ENCODE measurements at regions not wholly inside any gene's neighbourhood (a gene's known extent, or its start where the extent isn't known, plus 50 kb on each side); places are given as distances from the start of the nearest gene placed in this dataset.

- Histone ChIP-seq H3K79me2 (ENCODE audit: insufficient read depth, low read length) (no peaks in the 10 kb centered on the region), H3K9ac (ENCODE audit: low read length) (no peak overlapping the region)
Measured at GRCh38 chr5:165260426-165260825, 1755.0 kb downstream of the MAT2B start.

DNA sequence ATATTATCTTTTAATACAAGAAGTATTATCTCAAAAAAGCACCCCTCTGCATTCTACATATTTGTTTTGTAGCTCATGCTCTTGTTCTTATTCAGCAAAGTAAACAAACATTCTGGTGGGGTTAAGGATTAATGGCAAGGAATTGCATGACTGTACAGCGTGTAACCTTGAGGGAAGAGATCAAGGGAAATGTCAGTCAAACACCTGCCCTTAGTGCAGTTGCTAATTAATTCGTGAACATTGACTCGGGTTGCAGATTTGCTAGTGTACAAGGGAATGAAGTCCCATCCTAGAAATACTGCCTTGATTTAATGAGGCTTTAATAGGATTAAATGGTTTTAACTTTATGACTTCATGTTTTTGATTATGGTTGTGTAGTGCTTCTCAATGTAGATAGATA, 1758.1 kb downstream of the MAT2B start:
- Histone ChIP-seq H2AFZ (ENCODE audit: low read length) (no peak overlapping the region), H3K9me2 (ENCODE audit: low read depth, low read length) (no peaks in the 10 kb centered on the region), H3K4me1 (ENCODE audit: insufficient read depth, low read length, severe bottlenecking) (no peaks in the 10 kb centered on the region), H3K79me2 (ENCODE audit: insufficient read depth, low read length) (no peaks in the 10 kb centered on the region), H3K9me3 (ENCODE audit: low read length) (no peaks in the 10 kb centered on the region), H3K36me3 (ENCODE audit: insufficient read depth, low read length) (no peaks in the 10 kb centered on the region), H4K20me1 (ENCODE audit: insufficient read depth, low read length) (no peaks in the 10 kb centered on the region), H3K9ac (ENCODE audit: low read length) (no peak overlapping the region), H3K4me2 (ENCODE audit: low read length) (no peak overlapping the region), H3K27ac (ENCODE audit: low read depth, low read length, poor library complexity, severe bottlenecking) (no peak overlapping the region), H3F3A (ENCODE audit: insufficient read depth, low read length) (no peaks in the 10 kb centered on the region), H3K27me3 (ENCODE audit: insufficient read depth, low read length) (no peaks in the 10 kb centered on the region), H3K4me3 (ENCODE audit: low read depth, low read length, poor library complexity, severe bottlenecking) (no peak overlapping the region)
- no peak for TF ChIP-seq CTCF (IDR thresholded peaks at IDR 0.05; ENCODE audit: low read length)
- TF ChIP-seq EZH2 (IDR thresholded peaks at IDR 0.05; ENCODE audit: borderline replicate concordance, low read length) = no peak

More at GRCh38 chr5:165260426-165260825, 1755.0 kb downstream of the MAT2B start:
- H3K9me2 ChIP-seq (ENCODE audit: low read depth, low read length) = no peaks in the 10 kb centered on the region
- H3K4me3 ChIP-seq (ENCODE audit: low read depth, low read length, poor library complexity, severe bottlenecking) = no peak overlapping the region
- no peak overlapping the region for H2AFZ ChIP-seq (ENCODE audit: low read length)
- no peaks in the 10 kb centered on the region for H3F3A ChIP-seq (ENCODE audit: insufficient read depth, low read length)
- no peak overlapping the region for H3K4me2 ChIP-seq (ENCODE audit: low read length)
- H4K20me1 ChIP-seq (ENCODE audit: insufficient read depth, low read length) = no peaks in the 10 kb centered on the region
- H3K27ac ChIP-seq (ENCODE audit: low read depth, low read length, poor library complexity, severe bottlenecking) = no peak overlapping the region
- H3K4me1 ChIP-seq (ENCODE audit: insufficient read depth, low read length, severe bottlenecking) = no peaks in the 10 kb centered on the region
- no peaks in the 10 kb centered on the region for H3K9me3 ChIP-seq (ENCODE audit: low read length)
- TF ChIP-seq CTCF (IDR thresholded peaks at IDR 0.05; ENCODE audit: low read length) (no peak), EZH2 (IDR thresholded peaks at IDR 0.05; ENCODE audit: borderline replicate concordance, low read length) (no peak)
- H3K36me3 ChIP-seq (ENCODE audit: insufficient read depth, low read length) = no peaks in the 10 kb centered on the region
- H3K27me3 ChIP-seq (ENCODE audit: insufficient read depth, low read length) = no peaks in the 10 kb centered on the region

GRCh38 chr5:165266939-165267338, 1761.5 kb downstream of the MAT2B start:
- H3K9me3 ChIP-seq (ENCODE audit: low read length) = no peaks in the 10 kb centered on the region
- H2AFZ ChIP-seq (ENCODE audit: low read length) = no peak overlapping the region
- H3K36me3 ChIP-seq (ENCODE audit: insufficient read depth, low read length) = no peaks in the 10 kb centered on the region
- H3K4me2 ChIP-seq (ENCODE audit: low read length) = no peak overlapping the region
- no peaks in the 10 kb centered on the region for H3K4me1 ChIP-seq (ENCODE audit: insufficient read depth, low read length, severe bottlenecking)
- H3K9me2 ChIP-seq (ENCODE audit: low read depth, low read length) = no peaks in the 10 kb centered on the region
- no peaks in the 10 kb centered on the region for H3F3A ChIP-seq (ENCODE audit: insufficient read depth, low read length)
- H3K27ac ChIP-seq (ENCODE audit: low read depth, low read length, poor library complexity, severe bottlenecking) = no peak overlapping the region
- H3K9ac ChIP-seq (ENCODE audit: low read length) = no peak overlapping the region
- no peak overlapping the region for H3K4me3 ChIP-seq (ENCODE audit: low read depth, low read length, poor library complexity, severe bottlenecking)
- H3K27me3 ChIP-seq (ENCODE audit: insufficient read depth, low read length) = no peaks in the 10 kb centered on the region
- no peaks in the 10 kb centered on the region for H4K20me1 ChIP-seq (ENCODE audit: insufficient read depth, low read length)
- no peaks in the 10 kb centered on the region for H3K79me2 ChIP-seq (ENCODE audit: insufficient read depth, low read length)
- TF ChIP-seq CTCF (IDR thresholded peaks at IDR 0.05; ENCODE audit: low read length) (no peak), EZH2 (IDR thresholded peaks at IDR 0.05; ENCODE audit: borderline replicate concordance, low read length) (no peak)
